NCI-H1105 (cell line): ENCODE measurements at regions not wholly inside any gene's neighbourhood (a gene's known extent, or its start where the extent isn't known, plus 50 kb on each side); places are given as distances from the start of the nearest gene placed in this dataset.
"Not testable (repeated sequence)": the region's sequence is repeated elsewhere in the genome, so short reads cannot be mapped to it uniquely, and the experiment has no call there.

Experiments used
- DNase-seq: peaks from one replicate; lab custom pipeline; 2025; lab: John Stamatoyannopoulos, UW

GRCh38 chr5:94025788-94026473 is 284.5 kb upstream of the POU5F2 start:
- no peak for DNase-seq

GRCh38 chr5:94024620-94025019 is 283.2 kb upstream of the POU5F2 start:
- no peak for DNase-seq

- no peak for DNase-seq
Measured at GRCh38 chr5:94024101-94024500, 282.7 kb upstream of the POU5F2 start.

GRCh38 chr5:94021246-94021645 is 279.8 kb upstream of the POU5F2 start:
- no peak for DNase-seq

- no peak for DNase-seq
Measured at GRCh38 chr5:94017579-94017978, 276.2 kb upstream of the POU5F2 start.

GRCh38 chr5:94010814-94011213 is 269.4 kb upstream of the POU5F2 start:
- no peak for DNase-seq

GRCh38 chr5:94009161-94009560 is 267.8 kb upstream of the POU5F2 start:
- no peak for DNase-seq

- DNase-seq = no peak
Measured at GRCh38 chr5:93998951-93999455, 257.6 kb upstream of the POU5F2 start.

- DNase-seq = no peak
Measured at GRCh38 chr5:93997562-93997961, 256.2 kb upstream of the POU5F2 start.

- no peak for DNase-seq
Measured at GRCh38 chr5:93995126-93995621, 253.8 kb upstream of the POU5F2 start.

GRCh38 chr5:93993161-93993560 is 251.8 kb upstream of the POU5F2 start:
- DNase-seq = no peak

- DNase-seq = no peak
Measured at GRCh38 chr5:93990504-93991070, 249.2 kb upstream of the POU5F2 start.

- DNase-seq = not testable (repeated sequence)
Measured at GRCh38 chr5:93985940-93986570, 244.7 kb upstream of the POU5F2 start.

GRCh38 chr5:93978222-93978621 is 236.8 kb upstream of the POU5F2 start:
- no peak for DNase-seq

- DNase-seq = peak; percentile 0
Measured at GRCh38 chr5:93967923-93968322, 226.5 kb upstream of the POU5F2 start.

GRCh38 chr5:93964421-93964820 is 223.0 kb upstream of the POU5F2 start:
- no peak for DNase-seq

GRCh38 chr5:93960042-93960441 is 218.6 kb upstream of the POU5F2 start:
- DNase-seq = no peak

- DNase-seq = no peak
Measured at GRCh38 chr5:93956006-93956405, 214.6 kb upstream of the POU5F2 start.

GRCh38 chr5:93954421-93955069 is 213.1 kb upstream of the POU5F2 start:
- no peak for DNase-seq

- DNase-seq = no peak
Measured at GRCh38 chr5:93953442-93953841, 212.0 kb upstream of the POU5F2 start.

GRCh38 chr5:93941897-93942296 is 200.5 kb upstream of the POU5F2 start:
- DNase-seq = no peak

GRCh38 chr5:93933269-93933668 is 191.9 kb upstream of the POU5F2 start:
- DNase-seq = not testable (repeated sequence)

GRCh38 chr5:93930098-93930497 is 188.7 kb upstream of the POU5F2 start:
- no peak for DNase-seq
